Effector memory CD8-positive, alpha-beta T cell (primary cell): ENCODE measurements at regions not wholly inside any gene's neighbourhood (a gene's known extent, or its start where the extent isn't known, plus 50 kb on each side); places are given as distances from the start of the nearest gene placed in this dataset.

Experiments
- ATAC-seq: fragments of 150-1000 bp; cut with Tn5 transposase; replicated peaks from 2 replicates; pipeline ENCODE4 v1.10.0; 2021; ENCODE audit warnings: mild to moderate bottlenecking, moderate library complexity
- DNase-seq, 3 experiments: peaks; one replicate each; pipeline ENCODE4 v3.0.0; 2021
- H3K27ac Mint-ChIP-seq, 2 donors: one replicate each; pipeline ENCODE4 v1.8.0; 2022; ENCODE audit warnings: mild to moderate bottlenecking in 2 of 2, mixed read lengths in 2 of 2, moderate library complexity in 2 of 2
- H3K27me3 Mint-ChIP-seq, 2 donors: one replicate each; pipeline ENCODE4 v1.8.0; 2022; ENCODE audit warnings: mixed read lengths in 2 of 2
- H3K36me3 Mint-ChIP-seq: one replicate; pipeline ENCODE4 v1.8.0; 2022; ENCODE audit warnings: mild to moderate bottlenecking, moderate library complexity, mixed read lengths; ENCODE audit not compliant: insufficient read depth
- H3K4me1 Mint-ChIP-seq, 2 donors: one replicate each; pipeline ENCODE4 v1.8.0; 2022; ENCODE audit warnings: low read depth in 2 of 2, mixed read lengths in 2 of 2
- H3K4me3 Mint-ChIP-seq, 2 donors: one replicate each; pipeline ENCODE4 v1.8.0; 2022; ENCODE audit warnings: mild to moderate bottlenecking in 2 of 2, mixed read lengths in 2 of 2, moderate library complexity in 2 of 2
- H3K9me3 Mint-ChIP-seq, 2 donors: one replicate each; pipeline ENCODE4 v1.8.0; 2022; ENCODE audit warnings: mixed read lengths in 2 of 2

GRCh38 chr4:128528793-128529553 is 241.4 kb upstream of the PGRMC2 start:
- Mint-ChIP-seq H3K4me1 (no peaks in the 10 kb centered on the region), H3K4me3 (no peak overlapping the region), H3K27ac (no peak overlapping the region), H3K9me3 (no peaks in the 10 kb centered on the region), H3K36me3 (no peaks in the 10 kb centered on the region), H3K27me3 (peaks cover 12 to 22% of the 10 kb centered on the region in 2 donors)
- DNase-seq (no peak), ATAC-seq (no peak)

GRCh38 chr4:128527946-128528576 is 240.4 kb upstream of the PGRMC2 start:
- Mint-ChIP-seq H3K4me1 (no peaks in the 10 kb centered on the region), H3K4me3 (no peak overlapping the region), H3K36me3 (no peaks in the 10 kb centered on the region), H3K27me3 (peaks cover 15 to 20% of the 10 kb centered on the region in 2 donors), H3K27ac (no peak overlapping the region), H3K9me3 (no peaks in the 10 kb centered on the region)
- ATAC-seq = no peak
- DNase-seq = no peak

GRCh38 chr4:128527351-128527750 is 239.7 kb upstream of the PGRMC2 start:
- H3K27me3 Mint-ChIP-seq = peaks cover 13 to 27% of the 10 kb centered on the region in 2 donors
- no peaks in the 10 kb centered on the region for H3K4me1 Mint-ChIP-seq
- ATAC-seq = no peak
- no peaks in the 10 kb centered on the region for H3K36me3 Mint-ChIP-seq
- no peak for DNase-seq
- no peak overlapping the region for H3K4me3 Mint-ChIP-seq
- H3K27ac Mint-ChIP-seq = no peak overlapping the region
- no peaks in the 10 kb centered on the region for H3K9me3 Mint-ChIP-seq

GRCh38 chr4:128525992-128526630 is 238.5 kb upstream of the PGRMC2 start:
- H3K4me3 Mint-ChIP-seq = no peak overlapping the region
- H3K27ac Mint-ChIP-seq = no peak overlapping the region
- H3K36me3 Mint-ChIP-seq = no peaks in the 10 kb centered on the region
- DNase-seq (no peak), ATAC-seq (no peak)
- peaks cover 20 to 35% of the 10 kb centered on the region in 2 donors for H3K27me3 Mint-ChIP-seq
- no peaks in the 10 kb centered on the region for H3K4me1 Mint-ChIP-seq
- no peaks in the 10 kb centered on the region for H3K9me3 Mint-ChIP-seq

- no peak overlapping the region for H3K4me3 Mint-ChIP-seq
- ATAC-seq (no peak), DNase-seq (no peak)
- H3K27ac Mint-ChIP-seq = no peak overlapping the region
- H3K27me3 Mint-ChIP-seq = peaks cover 27 to 35% of the 10 kb centered on the region in 2 donors
- H3K9me3 Mint-ChIP-seq = no peaks in the 10 kb centered on the region
- H3K36me3 Mint-ChIP-seq = no peaks in the 10 kb centered on the region
- H3K4me1 Mint-ChIP-seq = no peaks in the 10 kb centered on the region
Observed at GRCh38 chr4:128525387-128525786, 237.8 kb upstream of the PGRMC2 start.

GRCh38 chr4:128524311-128524710 is 236.7 kb upstream of the PGRMC2 start:
- Mint-ChIP-seq H3K27ac (no peak overlapping the region), H3K27me3 (peaks cover 30 to 35% of the 10 kb centered on the region in 2 donors), H3K4me1 (no peaks in the 10 kb centered on the region), H3K36me3 (no peaks in the 10 kb centered on the region), H3K9me3 (no peaks in the 10 kb centered on the region), H3K4me3 (no peak overlapping the region)
- DNase-seq (no peak), ATAC-seq (no peak)

- Mint-ChIP-seq H3K27ac (no peak overlapping the region), H3K27me3 (peaks cover 30 to 35% of the 10 kb centered on the region in 2 donors), H3K9me3 (no peaks in the 10 kb centered on the region), H3K4me1 (no peaks in the 10 kb centered on the region), H3K4me3 (no peak overlapping the region), H3K36me3 (no peaks in the 10 kb centered on the region)
- ATAC-seq (no peak), DNase-seq (no peak)
Observed at GRCh38 chr4:128521648-128522111, 234.1 kb upstream of the PGRMC2 start.

- peaks cover 30 to 35% of the 10 kb centered on the region in 2 donors for H3K27me3 Mint-ChIP-seq
- H3K36me3 Mint-ChIP-seq = no peaks in the 10 kb centered on the region
- DNase-seq (no peak), ATAC-seq (no peak)
- H3K27ac Mint-ChIP-seq = no peak overlapping the region
- H3K4me1 Mint-ChIP-seq = no peaks in the 10 kb centered on the region
- no peaks in the 10 kb centered on the region for H3K9me3 Mint-ChIP-seq
- H3K4me3 Mint-ChIP-seq = no peak overlapping the region
Observed at GRCh38 chr4:128521156-128521555, 233.5 kb upstream of the PGRMC2 start.

GRCh38 chr4:128519163-128519830 is 231.7 kb upstream of the PGRMC2 start:
- Mint-ChIP-seq H3K4me1 (peaks cover 0 to 4% of the 10 kb centered on the region in 2 donors), H3K9me3 (no peaks in the 10 kb centered on the region), H3K4me3 (no peak overlapping the region), H3K27me3 (peaks cover 23 to 24% of the 10 kb centered on the region in 2 donors), H3K36me3 (no peaks in the 10 kb centered on the region), H3K27ac (no peak overlapping the region)
- ATAC-seq (no peak), DNase-seq (no peak)

- Mint-ChIP-seq H3K27me3 (peaks cover 16 to 24% of the 10 kb centered on the region in 2 donors), H3K9me3 (no peaks in the 10 kb centered on the region), H3K4me1 (peaks cover 8 to 11% of the 10 kb centered on the region in 2 donors), H3K27ac (no peak overlapping the region), H3K4me3 (no peak overlapping the region), H3K36me3 (no peaks in the 10 kb centered on the region)
- ATAC-seq = no peak
- DNase-seq = no peak
Observed at GRCh38 chr4:128517739-128518510, 230.3 kb upstream of the PGRMC2 start.

GRCh38 chr4:128517096-128517738 is 229.6 kb upstream of the PGRMC2 start:
- H3K36me3 Mint-ChIP-seq = no peaks in the 10 kb centered on the region
- DNase-seq (no peak), ATAC-seq (no peak)
- peaks cover 15 to 17% of the 10 kb centered on the region in 2 donors for H3K27me3 Mint-ChIP-seq
- no peak overlapping the region for H3K4me3 Mint-ChIP-seq
- no peak overlapping the region for H3K27ac Mint-ChIP-seq
- H3K9me3 Mint-ChIP-seq = no peaks in the 10 kb centered on the region
- H3K4me1 Mint-ChIP-seq = peaks cover 11% of the 10 kb centered on the region in 2 donors

- Mint-ChIP-seq H3K36me3 (no peaks in the 10 kb centered on the region), H3K27me3 (peaks cover 9 to 10% of the 10 kb centered on the region in 2 donors), H3K4me1 (peaks cover 11% of the 10 kb centered on the region in 2 donors), H3K9me3 (no peaks in the 10 kb centered on the region), H3K4me3 (no peak overlapping the region), H3K27ac (no peak overlapping the region)
- DNase-seq = no peak
- ATAC-seq = no peak
Observed at GRCh38 chr4:128516301-128516969, 228.8 kb upstream of the PGRMC2 start.
